KBM-7 (cell line): ENCODE measurements at regions not wholly inside any gene's neighbourhood (a gene's known extent, or its start where the extent isn't known, plus 50 kb on each side); places are given as distances from the start of the nearest gene placed in this dataset.
"Not testable (repeated sequence)": the region's sequence is repeated elsewhere in the genome, so short reads cannot be mapped to it uniquely, and the experiment has no call there.

Experiments used
- DNase-seq: peaks from one replicate; pipeline ENCODE4 v3.0.0-alpha.2; 2015
- in situ Hi-C: fragments of 300-500 bp; cut with MboI; formaldehyde crosslinking; loops from 2 replicates; pipeline ENCODE4 v1.14.3; 2020; ENCODE audit warnings: low sequenced_read_pairs, low pct_unique_long_range_greater_than_20kb, mixed read lengths

- DNase-seq = no peak
- in situ Hi-C loops = no loop called here
Measured at GRCh38 chr1:105102371-105102770, 1352.7 kb downstream of the AMY1C start.

GRCh38 chr1:105122041-105122440 lies 1372.3 kb downstream of the AMY1C start:
- in situ Hi-C loops = no loop called here

GRCh38 chr1:105137543-105138457 lies 1388.1 kb downstream of the AMY1C start:
- in situ Hi-C loops = no loop called here
- peak; percentile 60 for DNase-seq

More at GRCh38 chr1:105122041-105122440, 1372.3 kb downstream of the AMY1C start:
- peak; percentile 11 for DNase-seq

GRCh38 chr1:105138458-105138893 lies 1388.8 kb downstream of the AMY1C start:
- no peak for DNase-seq
- in situ Hi-C loops = no loop called here

- no peak for DNase-seq
- in situ Hi-C loops = no loop called here
Measured at GRCh38 chr1:105172788-105173187, 1423.1 kb downstream of the AMY1C start.

- no peak for DNase-seq
- in situ Hi-C loops = no loop called here
Measured at GRCh38 chr1:105180789-105181188, 1431.1 kb downstream of the AMY1C start.

- in situ Hi-C loops = no loop called here
Measured at GRCh38 chr1:105204836-105205371, 1455.2 kb downstream of the AMY1C start.

GRCh38 chr1:105208581-105208980 lies 1458.9 kb downstream of the AMY1C start:
- in situ Hi-C loops = no loop called here
- DNase-seq = no peak

More at GRCh38 chr1:105204836-105205371, 1455.2 kb downstream of the AMY1C start:
- no peak for DNase-seq

GRCh38 chr1:105210747-105211146 lies 1461.0 kb downstream of the AMY1C start:
- in situ Hi-C loops = no loop called here
- peak; percentile 26 for DNase-seq

- in situ Hi-C loops = no loop called here
- no peak for DNase-seq
Measured at GRCh38 chr1:105231378-105231777, 1481.7 kb downstream of the AMY1C start.

- in situ Hi-C loops = no loop called here
- no peak for DNase-seq
Measured at GRCh38 chr1:105243411-105243810, 1493.7 kb downstream of the AMY1C start.

- in situ Hi-C loops = no loop called here
- DNase-seq = no peak
Measured at GRCh38 chr1:105243969-105244368, 1494.3 kb downstream of the AMY1C start.

- in situ Hi-C loops = no loop called here
- DNase-seq = no peak
Measured at GRCh38 chr1:105254906-105255305, 1505.2 kb downstream of the AMY1C start.

- in situ Hi-C loops = no loop called here
- DNase-seq = no peak
Measured at GRCh38 chr1:105260001-105260400, 1510.3 kb downstream of the AMY1C start.

GRCh38 chr1:105270966-105271365 lies 1521.3 kb downstream of the AMY1C start:
- no peak for DNase-seq
- in situ Hi-C loops = no loop called here

GRCh38 chr1:105272376-105272775 lies 1522.7 kb downstream of the AMY1C start:
- in situ Hi-C loops, DNase-seq: not testable (repeated sequence)

- no peak for DNase-seq
- in situ Hi-C loops = no loop called here
Measured at GRCh38 chr1:105294838-105295237, 1545.1 kb downstream of the AMY1C start.

- no peak for DNase-seq
- in situ Hi-C loops = no loop called here
Measured at GRCh38 chr1:105310063-105310462, 1560.4 kb downstream of the AMY1C start.

- no peak for DNase-seq
- in situ Hi-C loops = no loop called here
Measured at GRCh38 chr1:105317976-105318375, 1568.3 kb downstream of the AMY1C start.

- in situ Hi-C loops = no loop called here
- no peak for DNase-seq
Measured at GRCh38 chr1:105326886-105327285, 1577.2 kb downstream of the AMY1C start.
